A549 (cell line): ENCODE measurements at regions not wholly inside any gene's neighbourhood (a gene's known extent, or its start where the extent isn't known, plus 50 kb on each side); places are given as distances from the start of the nearest gene placed in this dataset.

Experiments used
- ATAC-seq, 2 experiments: fragments of 200-7000 bp in 1 of 2; fragments of >200 bp in 1 of 2; cut with Nextera tagmentation in 1 of 2; cut with Tn5 transposase in 1 of 2; 3 replicates each; pipeline versions ENCODE4 v1.8.0 to v1.9.1; 2018 to 2020; ENCODE audit warnings: mild to moderate bottlenecking in 1 of 2, moderate library complexity in 1 of 2
- CTCF ChIA-PET: fragments of 300-600 bp; sonication (Branson Sonifier 250); formaldehyde crosslinking; extraction: SDS; loops from one replicate; lab custom pipeline; 2021; ENCODE audit warnings: antibody characterized with exemption, inconsistent platforms; lab: Yijun Ruan, JAX
- POLR2A ChIA-PET: fragments of 350-600 bp; formaldehyde crosslinking; extraction: SDS; loops from one replicate; lab custom pipeline; 2021; ENCODE audit warnings: antibody characterized with exemption, inconsistent platforms; lab: Yijun Ruan, JAX
- DNase-seq, 2 experiments: peaks; one replicate each; pipeline versions ENCODE4 v3.0.0 to v3.0.0-alpha.2; 2011 to 2016; ENCODE audit warnings: low read depth in 1 of 2, low spot score in 1 of 2
- FAIRE-seq: peaks from 2 replicates; lab custom pipeline; 2011; peaks lifted over from hg19 to GRCh38; lab: Jason Lieb, UNC
- H3K27ac ChIP-seq, 2 experiments: fragments of >200 bp; sonication (Bioruptor Twin); formaldehyde crosslinking; 3 replicates each; pipeline ENCODE4 v1.5.1; 2016 to 2017
- H3K4me1 ChIP-seq: fragments of >200 bp; sonication (Bioruptor Twin); formaldehyde crosslinking; 3 replicates; pipeline ENCODE4 v1.6.1; 2016
- H3K4me2 ChIP-seq: fragments of >200 bp; sonication (Bioruptor Twin); formaldehyde crosslinking; 3 replicates; pipeline ENCODE4 v1.6.1; 2016
- H3K4me3 ChIP-seq: fragments of >200 bp; sonication (Bioruptor Twin); formaldehyde crosslinking; 3 replicates; pipeline ENCODE4 v1.5.1; 2016
- H3K9me3 ChIP-seq: fragments of >200 bp; sonication (Bioruptor Twin); formaldehyde crosslinking; 3 replicates; pipeline ENCODE4 v1.6.1; 2016
- BCL3 ChIP-seq: fragments of >200 bp; sonication (Bioruptor Twin); formaldehyde crosslinking; IDR thresholded peaks from 3 replicates; pipeline ENCODE4 v1.6.1; 2016
- CBX2 ChIP-seq: fragments of 200-600 bp; sonication (generic); IDR thresholded peaks from 2 replicates; pipeline ENCODE4 v1.6.1; 2016; ENCODE audit warnings: low read depth, mild to moderate bottlenecking, borderline replicate concordance
- CEBPB ChIP-seq, 2 experiments: fragments of >200 bp in 1 of 2; sonication (Bioruptor Twin) in 1 of 2; formaldehyde crosslinking in 1 of 2; IDR thresholded peaks; 2 replicates each; pipeline ENCODE4 v1.6.1; 2012 to 2016
- CHD4 ChIP-seq: fragments of 200-600 bp; sonication (generic); IDR thresholded peaks from 2 replicates; pipeline ENCODE4 v1.6.1; 2016; ENCODE audit warnings: antibody characterized with exemption, mild to moderate bottlenecking, borderline replicate concordance
- E2F6 ChIP-seq: IDR thresholded peaks from 2 replicates; pipeline ENCODE4 v1.6.1; 2012; ENCODE audit warnings: low read depth, borderline replicate concordance
- EP300 ChIP-seq, 2 experiments: fragments of >200 bp; sonication (Bioruptor Twin); formaldehyde crosslinking; IDR thresholded peaks; 2 replicates in 1 of 2; 3 replicates in 1 of 2; pipeline ENCODE4 v1.6.1; 2016 to 2017
- FOSB ChIP-seq: fragments of 250-450 bp; sonication (Bioruptor Pico); IDR thresholded peaks from 2 replicates; pipeline ENCODE4 v1.5.0; 2020; ENCODE audit warnings: mild to moderate bottlenecking, moderate library complexity
- FOSL2 ChIP-seq, 2 experiments: fragments of 450-650 bp in 1 of 2; fragments of >200 bp in 1 of 2; sonication (Bioruptor Twin) in 1 of 2; formaldehyde crosslinking; IDR thresholded peaks; 2 replicates each; pipeline versions ENCODE4 v1.5.0 to v1.6.1; 2016 to 2020; ENCODE audit warnings: mild to moderate bottlenecking in 1 of 2, moderate library complexity in 1 of 2
- GATA3 ChIP-seq: IDR thresholded peaks from 2 replicates; pipeline ENCODE4 v1.6.1; 2012; ENCODE audit warnings: borderline replicate concordance
- HOXA7 ChIP-seq: fragments of 250-450 bp; sonication (Bioruptor Pico); IDR thresholded peaks from 2 replicates; pipeline ENCODE4 v1.5.0; 2020; ENCODE audit warnings: mild to moderate bottlenecking, moderate library complexity
- HOXB13 ChIP-seq: fragments of 250-450 bp; sonication (Bioruptor Pico); IDR thresholded peaks from 2 replicates; pipeline ENCODE4 v1.5.0; 2020; ENCODE audit warnings: low read depth, mild to moderate bottlenecking, moderate library complexity
- JUN ChIP-seq, 2 experiments: fragments of >200 bp; sonication (Bioruptor Twin); formaldehyde crosslinking; IDR thresholded peaks; 2 replicates in 1 of 2; 3 replicates in 1 of 2; pipeline ENCODE4 v1.6.1; 2016 to 2017
- JUNB ChIP-seq: fragments of >200 bp; sonication (Bioruptor Twin); formaldehyde crosslinking; IDR thresholded peaks from 2 replicates; pipeline ENCODE4 v1.6.1; 2016
- KDM5A ChIP-seq: fragments of 200-600 bp; sonication (generic); IDR thresholded peaks from 2 replicates; pipeline ENCODE4 v1.6.1; 2016; ENCODE audit warnings: antibody characterized with exemption, mild to moderate bottlenecking
- MAFK ChIP-seq: fragments of 450-650 bp; IDR thresholded peaks from 2 replicates; pipeline ENCODE4 v1.6.1; 2014; ENCODE audit not compliant: partially characterized antibody
- MAZ ChIP-seq: fragments of 150-350 bp; IDR thresholded peaks from 2 replicates; pipeline ENCODE4 v1.6.1; 2014; ENCODE audit warnings: antibody characterized with exemption, low read depth, low read length, borderline replicate concordance
- REST ChIP-seq: fragments of 200-600 bp; sonication (generic); IDR thresholded peaks from 2 replicates; pipeline ENCODE4 v1.6.1; 2016; ENCODE audit warnings: antibody characterized with exemption, mild to moderate bottlenecking, moderate library complexity
- TFCP2L1 ChIP-seq: fragments of 250-450 bp; sonication (Bioruptor Pico); IDR thresholded peaks from 2 replicates; pipeline ENCODE4 v1.5.0; 2021; ENCODE audit warnings: mild to moderate bottlenecking
- USF2 ChIP-seq: fragments of 450-650 bp; IDR thresholded peaks from 2 replicates; pipeline ENCODE4 v1.6.1; 2014; ENCODE audit warnings: antibody characterized with exemption
- ZNF302 ChIP-seq: fragments of 250-450 bp; sonication (Bioruptor Pico); IDR thresholded peaks from 2 replicates; pipeline ENCODE4 v1.9.0; 2021; ENCODE audit warnings: inconsistent platforms, mild to moderate bottlenecking, moderate library complexity
- WGBS: methylation state at CpG from one replicate; pipeline ENCODE4 v1.1.6; 2017; ENCODE audit errors: missing lambda C conversion rate; 5-methylcytosine and 5-hydroxymethylcytosine counted together
- TF ChIP-seq, protein P1 (sequence below): fragments of >200 bp; sonication (Bioruptor Twin); formaldehyde crosslinking; IDR thresholded peaks from 2 replicates; pipeline ENCODE4 v1.6.1; 2016
- TF ChIP-seq, protein P2 (sequence below): fragments of 250-450 bp; sonication (Bioruptor Pico); IDR thresholded peaks from 2 replicates; pipeline ENCODE4 v1.5.0; 2021; ENCODE audit warnings: mild to moderate bottlenecking, moderate library complexity, borderline replicate concordance

GRCh38 chr16:79735271-79735670 lies 134.7 kb upstream of the MAF start:
- TF ChIP-seq ZNF302 (CRISPR knock-in tag) = no peak
- no peak for TF ChIP-seq JUNB
- TF ChIP-seq, protein P1, sequence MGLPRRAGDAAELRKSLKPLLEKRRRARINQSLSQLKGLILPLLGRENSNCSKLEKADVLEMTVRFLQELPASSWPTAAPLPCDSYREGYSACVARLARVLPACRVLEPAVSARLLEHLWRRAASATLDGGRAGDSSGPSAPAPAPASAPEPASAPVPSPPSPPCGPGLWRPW = no peak
- no peak for TF ChIP-seq HOXA7 (CRISPR knock-in tag)
- TF ChIP-seq, protein P2, sequence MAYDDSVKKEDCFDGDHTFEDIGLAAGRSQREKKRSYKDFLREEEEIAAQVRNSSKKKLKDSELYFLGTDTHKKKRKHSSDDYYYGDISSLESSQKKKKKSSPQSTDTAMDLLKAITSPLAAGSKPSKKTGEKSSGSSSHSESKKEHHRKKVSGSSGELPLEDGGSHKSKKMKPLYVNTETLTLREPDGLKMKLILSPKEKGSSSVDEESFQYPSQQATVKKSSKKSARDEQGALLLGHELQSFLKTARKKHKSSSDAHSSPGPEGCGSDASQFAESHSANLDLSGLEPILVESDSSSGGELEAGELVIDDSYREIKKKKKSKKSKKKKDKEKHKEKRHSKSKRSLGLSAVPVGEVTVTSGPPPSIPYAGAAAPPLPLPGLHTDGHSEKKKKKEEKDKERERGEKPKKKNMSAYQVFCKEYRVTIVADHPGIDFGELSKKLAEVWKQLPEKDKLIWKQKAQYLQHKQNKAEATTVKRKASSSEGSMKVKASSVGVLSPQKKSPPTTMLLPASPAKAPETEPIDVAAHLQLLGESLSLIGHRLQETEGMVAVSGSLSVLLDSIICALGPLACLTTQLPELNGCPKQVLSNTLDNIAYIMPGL (CRISPR knock-in tag) = no peak
- TF ChIP-seq USF2 = no peak
- TF ChIP-seq GATA3 = no peak
- no peak for TF ChIP-seq TFCP2L1
- no peak for TF ChIP-seq KDM5A
- no peak for TF ChIP-seq FOSB (CRISPR knock-in tag)
- TF ChIP-seq HOXB13 (CRISPR knock-in tag) = no peak
- no peak for TF ChIP-seq FOSL2 (IDR thresholded peaks at IDR 0.05)
- no peak for TF ChIP-seq FOSL2 (CRISPR knock-in tag; IDR thresholded peaks at IDR 0.05)
- no peak for TF ChIP-seq BCL3
- TF ChIP-seq MAZ = no peak
- no peak for TF ChIP-seq JUN (IDR thresholded peaks at IDR 0.05)
- no peak for TF ChIP-seq CEBPB (IDR thresholded peaks at IDR 0.05)
- no peak for TF ChIP-seq CHD4
- no peak overlapping the region for H3K4me2 ChIP-seq
- H3K4me1 ChIP-seq = no peaks in the 10 kb centered on the region
- no peak for ATAC-seq
- ChIA-PET CTCF (no interaction called here), POLR2A (no interaction called here)
- no peaks in the 10 kb centered on the region for H3K9me3 ChIP-seq
- H3K4me3 ChIP-seq = no peak overlapping the region
- no peak for FAIRE-seq
- no peak for DNase-seq
- no peak overlapping the region for H3K27ac ChIP-seq

DNA sequence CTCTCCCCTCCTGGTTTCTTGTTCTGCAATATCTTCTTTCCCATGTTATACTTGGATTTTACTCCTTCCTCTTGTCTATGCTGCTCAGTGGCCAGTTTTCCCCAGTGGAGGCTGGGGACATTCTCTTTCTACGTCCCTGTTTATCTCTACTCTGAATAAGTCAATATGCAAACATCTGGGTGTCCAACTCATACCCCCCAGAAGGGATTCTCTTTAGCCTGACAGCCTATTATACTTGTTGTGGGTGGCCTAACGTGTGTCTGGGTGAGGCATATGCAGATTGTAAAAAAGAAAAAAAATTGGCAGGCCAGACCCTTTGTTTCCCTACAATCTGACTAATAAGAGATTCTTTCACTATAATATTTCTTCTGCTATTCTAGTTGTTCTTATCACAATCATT lies 134.2 kb upstream of the MAF start:
- no peak for TF ChIP-seq MAFK
- TF ChIP-seq E2F6 = no peak
- no peak for TF ChIP-seq FOSL2 (IDR thresholded peaks at IDR 0.05)
- no peak for TF ChIP-seq FOSL2 (CRISPR knock-in tag; IDR thresholded peaks at IDR 0.05)
- TF ChIP-seq EP300 (IDR thresholded peaks at IDR 0.05) = no peak
- TF ChIP-seq REST = no peak
- no peak for TF ChIP-seq CBX2
- TF ChIP-seq, protein P1 = no peak

More for the DNA sequence above, 134.2 kb upstream of the MAF start:
- ATAC-seq (no peak), FAIRE-seq (no peak), DNase-seq (no peak)
- no peaks in the 10 kb centered on the region for H3K9me3 ChIP-seq
- no peaks in the 10 kb centered on the region for H3K4me1 ChIP-seq
- no peak overlapping the region for H3K4me2 ChIP-seq
- WGBS = 21% methylated on average over 2 of the region's 2 CpGs
- no peak overlapping the region for H3K4me3 ChIP-seq
- H3K27ac ChIP-seq = no peak overlapping the region
- ChIA-PET CTCF (no interaction called here), POLR2A (no interaction called here)
